HPDE6-E6E7 (cell line): ENCODE measurements at regions not wholly inside any gene's neighbourhood (a gene's known extent, or its start where the extent isn't known, plus 50 kb on each side); places are given as distances from the start of the nearest gene placed in this dataset.
A peak's percentile ranks its signal among the peaks of the same experiment; 100 is the strongest.
"Not testable (repeated sequence)": the region's sequence is repeated elsewhere in the genome, so short reads cannot be mapped to it uniquely, and the experiment has no call there.

Experiments used
- DNase-seq: peaks from one replicate; pipeline ENCODE4 v3.0.0; 2011; ENCODE audit warnings: missing footprints; ENCODE audit errors: extremely low spot score

- no peak for DNase-seq
Observed at GRCh38 chr13:81565849-81566248, 1224.9 kb upstream of the SPRY2 start.

GRCh38 chr13:81563091-81563490 lies 1222.2 kb upstream of the SPRY2 start:
- DNase-seq = no peak

- no peak for DNase-seq
Observed at GRCh38 chr13:81562598-81562997, 1221.7 kb upstream of the SPRY2 start.

GRCh38 chr13:81551036-81551435 lies 1210.1 kb upstream of the SPRY2 start:
- no peak for DNase-seq

- DNase-seq = not testable (repeated sequence)
Observed at GRCh38 chr13:81546294-81546693, 1205.4 kb upstream of the SPRY2 start.

GRCh38 chr13:81540777-81541176 lies 1199.9 kb upstream of the SPRY2 start:
- no peak for DNase-seq

- no peak for DNase-seq
Observed at GRCh38 chr13:81539643-81540150, 1198.8 kb upstream of the SPRY2 start.

- DNase-seq = no peak
Observed at GRCh38 chr13:81498969-81499368, 1158.0 kb upstream of the SPRY2 start.

GRCh38 chr13:81493144-81493543 lies 1152.2 kb upstream of the SPRY2 start:
- no peak for DNase-seq

- no peak for DNase-seq
Observed at GRCh38 chr13:81492449-81492848, 1151.5 kb upstream of the SPRY2 start.

- no peak for DNase-seq
Observed at GRCh38 chr13:81488021-81488420, 1147.1 kb upstream of the SPRY2 start.

- peak; percentile 11 for DNase-seq
Observed at GRCh38 chr13:81487151-81487550, 1146.2 kb upstream of the SPRY2 start.

- no peak for DNase-seq
Observed at GRCh38 chr13:81480634-81481033, 1139.7 kb upstream of the SPRY2 start.

GRCh38 chr13:81473366-81473899 lies 1132.5 kb upstream of the SPRY2 start:
- DNase-seq = no peak

GRCh38 chr13:81458170-81458569 lies 1117.2 kb upstream of the SPRY2 start:
- no peak for DNase-seq

GRCh38 chr13:81446441-81446840 lies 1105.5 kb upstream of the SPRY2 start:
- DNase-seq = no peak

- peak; percentile 19 for DNase-seq
Observed at GRCh38 chr13:81442904-81443303, 1102.0 kb upstream of the SPRY2 start.

GRCh38 chr13:81425286-81425685 lies 1084.4 kb upstream of the SPRY2 start:
- DNase-seq = no peak

- DNase-seq = no peak
Observed at GRCh38 chr13:81409284-81409683, 1068.4 kb upstream of the SPRY2 start.

GRCh38 chr13:81408647-81409046 lies 1067.7 kb upstream of the SPRY2 start:
- DNase-seq = no peak

- DNase-seq = no peak
Observed at GRCh38 chr13:81406639-81407292, 1065.8 kb upstream of the SPRY2 start.

GRCh38 chr13:81406022-81406421 lies 1065.1 kb upstream of the SPRY2 start:
- no peak for DNase-seq

GRCh38 chr13:81396192-81396591 lies 1055.3 kb upstream of the SPRY2 start:
- no peak for DNase-seq

GRCh38 chr13:81395368-81395767 lies 1054.4 kb upstream of the SPRY2 start:
- no peak for DNase-seq
